AG09309 (cell line): ENCODE measurements at regions not wholly inside any gene's neighbourhood (a gene's known extent, or its start where the extent isn't known, plus 50 kb on each side); places are given as distances from the start of the nearest gene placed in this dataset.

Experiments used
- DNase-seq: peaks from one replicate; pipeline ENCODE4 v3.0.0-alpha.2; 2010; ENCODE audit warnings: low read depth
- H3K4me3 ChIP-seq: 2 replicates; pipeline ENCODE4 v1.5.1; 2011; ENCODE audit warnings: mild to moderate bottlenecking, low read depth, low read length, moderate library complexity; ENCODE audit not compliant: control insufficient read depth
- CTCF ChIP-seq: IDR thresholded peaks from 2 replicates; pipeline ENCODE4 v1.5.1; 2011; ENCODE audit warnings: mild to moderate bottlenecking, low read depth, low read length, inconsistent platforms; ENCODE audit not compliant: insufficient read depth, control insufficient read depth; ENCODE audit errors: missing control alignments

- H3K4me3 ChIP-seq: no peak overlapping the region
- no peak for TF ChIP-seq CTCF
- DNase-seq: no peak
Observed at GRCh38 chr10:8618834-8619233, 564.3 kb downstream of the GATA3 start.

GRCh38 chr10:8628351-8628750 lies 573.9 kb downstream of the GATA3 start:
- no peak for DNase-seq
- TF ChIP-seq CTCF: no peak
- no peak overlapping the region for H3K4me3 ChIP-seq

- TF ChIP-seq CTCF: no peak
- H3K4me3 ChIP-seq: no peak overlapping the region
- no peak for DNase-seq
Observed at GRCh38 chr10:8633909-8634308, 579.4 kb downstream of the GATA3 start.

- no peak overlapping the region for H3K4me3 ChIP-seq
- TF ChIP-seq CTCF: no peak
- DNase-seq: no peak
Observed at GRCh38 chr10:8636371-8636770, 581.9 kb downstream of the GATA3 start.

GRCh38 chr10:8637640-8638039 lies 583.2 kb downstream of the GATA3 start:
- no peak for DNase-seq
- no peak overlapping the region for H3K4me3 ChIP-seq
- no peak for TF ChIP-seq CTCF

- no peak for DNase-seq
- no peak overlapping the region for H3K4me3 ChIP-seq
- no peak for TF ChIP-seq CTCF
Observed at GRCh38 chr10:8638088-8638672, 583.7 kb downstream of the GATA3 start.
